Epithelial cell of esophagus (primary cell): ENCODE measurements at regions not wholly inside any gene's neighbourhood (a gene's known extent, or its start where the extent isn't known, plus 50 kb on each side); places are given as distances from the start of the nearest gene placed in this dataset.

Experiments
- DNase-seq: peaks from one replicate; pipeline ENCODE4 v3.0.0; 2010; ENCODE audit warnings: low read depth
- H3K4me3 ChIP-seq: 2 replicates; pipeline ENCODE4 v1.5.1; 2011; ENCODE audit warnings: mild to moderate bottlenecking, low read length, control low read depth
- CTCF ChIP-seq: IDR thresholded peaks from 2 replicates; pipeline ENCODE4 v1.5.1; 2011; ENCODE audit warnings: low read depth, mild to moderate bottlenecking, low read length, control low read depth, inconsistent platforms; ENCODE audit not compliant: insufficient read depth; ENCODE audit errors: missing control alignments

GRCh38 chr4:42809419-42810084 is 83.0 kb upstream of the GRXCR1 start:
- DNase-seq, result no peak
- H3K4me3 ChIP-seq, result no peak overlapping the region
- no peak for TF ChIP-seq CTCF

GRCh38 chr4:42806303-42806835 is 86.1 kb upstream of the GRXCR1 start:
- no peak for DNase-seq
- TF ChIP-seq CTCF, result no peak
- no peak overlapping the region for H3K4me3 ChIP-seq

- no peak for DNase-seq
- no peak for TF ChIP-seq CTCF
- no peak overlapping the region for H3K4me3 ChIP-seq
These were observed 103.4 kb upstream of the GRXCR1 start for GRCh38 chr4:42789041-42789567.

GRCh38 chr4:42787079-42787463 is 105.4 kb upstream of the GRXCR1 start:
- no peak overlapping the region for H3K4me3 ChIP-seq
- no peak for TF ChIP-seq CTCF
- no peak for DNase-seq

- no peak for TF ChIP-seq CTCF
- no peak for DNase-seq
- H3K4me3 ChIP-seq, result no peak overlapping the region
These were observed 106.0 kb upstream of the GRXCR1 start for GRCh38 chr4:42786350-42787078.

GRCh38 chr4:42785817-42786216 is 106.7 kb upstream of the GRXCR1 start:
- DNase-seq, result no peak
- H3K4me3 ChIP-seq, result no peak overlapping the region
- no peak for TF ChIP-seq CTCF
